ENCODE measurements at regions not wholly inside any gene's neighbourhood (a gene's known extent, or its start where the extent isn't known, plus 50 kb on each side); places are given as distances from the start of the nearest gene placed in this dataset.
"Not testable (repeated sequence)": the region's sequence is repeated elsewhere in the genome, so short reads cannot be mapped to it uniquely, and the experiment has no call there.

- no peak overlapping the region for H3K4me3 ChIP-seq (ENCODE audit: low read depth, low read length)
- no peak for TF ChIP-seq CTCF (conservative IDR thresholded peaks at IDR 0.05; ENCODE audit: low read depth, low read length)
- no peak for DNase-seq (ENCODE audit: low read depth)
These were observed 224.9 kb upstream of the AUTS2 start for GRCh38 chr7:69373171-69374043.

GRCh38 chr7:69374044-69374425, 224.2 kb upstream of the AUTS2 start:
- no peak for TF ChIP-seq CTCF (conservative IDR thresholded peaks at IDR 0.05; ENCODE audit: low read depth, low read length)
- no peak overlapping the region for H3K4me3 ChIP-seq (ENCODE audit: low read depth, low read length)
- DNase-seq (ENCODE audit: low read depth) = no peak

- no peak overlapping the region for H3K4me3 ChIP-seq (ENCODE audit: low read depth, low read length)
- no peak for DNase-seq (ENCODE audit: low read depth)
- TF ChIP-seq CTCF (conservative IDR thresholded peaks at IDR 0.05; ENCODE audit: low read depth, low read length) = no peak
These were observed 221.1 kb upstream of the AUTS2 start for GRCh38 chr7:69377191-69377590.

GRCh38 chr7:69388452-69389137, 209.7 kb upstream of the AUTS2 start:
- no peak for DNase-seq (ENCODE audit: low read depth)
- no peak for TF ChIP-seq CTCF (conservative IDR thresholded peaks at IDR 0.05; ENCODE audit: low read depth, low read length)
- H3K4me3 ChIP-seq (ENCODE audit: low read depth, low read length) = no peak overlapping the region

GRCh38 chr7:69389216-69389615, 209.1 kb upstream of the AUTS2 start:
- H3K4me3 ChIP-seq (ENCODE audit: low read depth, low read length) = no peak overlapping the region
- TF ChIP-seq CTCF (conservative IDR thresholded peaks at IDR 0.05; ENCODE audit: low read depth, low read length) = no peak

GRCh38 chr7:69393912-69394311, 204.4 kb upstream of the AUTS2 start:
- not testable (repeated sequence) for DNase-seq (ENCODE audit: low read depth); H3K4me3 ChIP-seq (ENCODE audit: low read depth, low read length)

More at GRCh38 chr7:69389216-69389615, 209.1 kb upstream of the AUTS2 start:
- DNase-seq (ENCODE audit: low read depth) = no peak

GRCh38 chr7:69395061-69395714, 203.1 kb upstream of the AUTS2 start:
- no peak for TF ChIP-seq CTCF (conservative IDR thresholded peaks at IDR 0.05; ENCODE audit: low read depth, low read length)
- no peak overlapping the region for H3K4me3 ChIP-seq (ENCODE audit: low read depth, low read length)
- DNase-seq (ENCODE audit: low read depth) = no peak

Measured in epithelial cell of proximal tubule (primary cell).